Uterus (tissue), 2 donors: ENCODE measurements at regions not wholly inside any gene's neighbourhood (a gene's known extent, or its start where the extent isn't known, plus 50 kb on each side); places are given as distances from the start of the nearest gene placed in this dataset.

Experiments used
- POLR2A ChIP-seq, 2 donors: fragments of 450-650 bp; IDR thresholded peaks; one replicate each; pipeline ENCODE4 v1.6.1; 2016; ENCODE audit warnings: antibody characterized with exemption in 2 of 2, mild to moderate bottlenecking in 1 of 2, moderate library complexity in 1 of 2
- TF ChIP-seq, protein P1 (sequence below), 4 experiments: fragments of 200-600 bp in 2 of 4; fragments of 450-650 bp in 2 of 4; sonication (generic) in 2 of 4; IDR thresholded peaks; one replicate each; pipeline ENCODE4 v1.5.1; 2016 to 2019; ENCODE audit warnings: antibody characterized with exemption in 4 of 4, mild to moderate bottlenecking in 2 of 4, moderate library complexity in 1 of 4

GRCh38 chr2:12834239-12834638 lies 117.5 kb downstream of the TRIB2 start:
- TF ChIP-seq, protein P1, sequence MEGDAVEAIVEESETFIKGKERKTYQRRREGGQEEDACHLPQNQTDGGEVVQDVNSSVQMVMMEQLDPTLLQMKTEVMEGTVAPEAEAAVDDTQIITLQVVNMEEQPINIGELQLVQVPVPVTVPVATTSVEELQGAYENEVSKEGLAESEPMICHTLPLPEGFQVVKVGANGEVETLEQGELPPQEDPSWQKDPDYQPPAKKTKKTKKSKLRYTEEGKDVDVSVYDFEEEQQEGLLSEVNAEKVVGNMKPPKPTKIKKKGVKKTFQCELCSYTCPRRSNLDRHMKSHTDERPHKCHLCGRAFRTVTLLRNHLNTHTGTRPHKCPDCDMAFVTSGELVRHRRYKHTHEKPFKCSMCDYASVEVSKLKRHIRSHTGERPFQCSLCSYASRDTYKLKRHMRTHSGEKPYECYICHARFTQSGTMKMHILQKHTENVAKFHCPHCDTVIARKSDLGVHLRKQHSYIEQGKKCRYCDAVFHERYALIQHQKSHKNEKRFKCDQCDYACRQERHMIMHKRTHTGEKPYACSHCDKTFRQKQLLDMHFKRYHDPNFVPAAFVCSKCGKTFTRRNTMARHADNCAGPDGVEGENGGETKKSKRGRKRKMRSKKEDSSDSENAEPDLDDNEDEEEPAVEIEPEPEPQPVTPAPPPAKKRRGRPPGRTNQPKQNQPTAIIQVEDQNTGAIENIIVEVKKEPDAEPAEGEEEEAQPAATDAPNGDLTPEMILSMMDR (IDR thresholded peaks at IDR 0.05), result no peak
- TF ChIP-seq POLR2A (IDR thresholded peaks at IDR 0.05), result no peak
